A673 (cell line): ENCODE measurements at regions not wholly inside any gene's neighbourhood (a gene's known extent, or its start where the extent isn't known, plus 50 kb on each side); places are given as distances from the start of the nearest gene placed in this dataset.
"Not testable (repeated sequence)": the region's sequence is repeated elsewhere in the genome, so short reads cannot be mapped to it uniquely, and the experiment has no call there.

Experiments used
- BruUV-seq: library from RNA; stranded (reverse); fragments of 400-500 nt; replicated peaks from 2 replicates; lab custom pipeline; 2021; lab: Mats Ljungman, UMichigan
- CTCF ChIA-PET: fragments of 300-600 bp; sonication (Branson Sonifier 250); formaldehyde crosslinking; loops from one replicate; lab custom pipeline; 2022; ENCODE audit warnings: antibody characterized with exemption; lab: Charles Lee
- POLR2A ChIA-PET: fragments of 300-600 bp; sonication (Branson Sonifier 250); formaldehyde crosslinking; loops from one replicate; lab custom pipeline; 2022; ENCODE audit warnings: antibody characterized with exemption; ENCODE audit not compliant: low non-redundant PET; lab: Charles Lee
- DNase-seq: peaks from one replicate; pipeline ENCODE4 v3.0.0-alpha.2; 2015; ENCODE audit warnings: low spot score
- H3K27ac ChIP-seq: fragments of 200-600 bp; sonication (generic); 2 replicates; pipeline ENCODE4 v1.5.1; 2016; ENCODE audit warnings: mixed run types, low read depth, mild to moderate bottlenecking, mixed read lengths, antibody characterized with exemption, low read length; ENCODE audit not compliant: poor library complexity, severe bottlenecking
- H3K27me3 ChIP-seq: fragments of 200-600 bp; sonication (generic); replicated peaks from 2 replicates; pipeline ENCODE4 v1.6.1; 2017; ENCODE audit warnings: mixed run types, low read depth, mild to moderate bottlenecking, mixed read lengths, antibody characterized with exemption, low read length; ENCODE audit not compliant: insufficient read depth, poor library complexity
- H3K36me3 ChIP-seq: fragments of 200-600 bp; sonication (generic); 2 replicates; pipeline ENCODE4 v1.6.1; 2016; ENCODE audit warnings: mixed run types, mild to moderate bottlenecking, mixed read lengths, antibody characterized with exemption, low read length; ENCODE audit not compliant: insufficient read depth, poor library complexity, severe bottlenecking
- H3K4me1 ChIP-seq: fragments of 200-600 bp; sonication (generic); 2 replicates; pipeline ENCODE4 v1.6.1; 2017; ENCODE audit warnings: mixed run types, mild to moderate bottlenecking, mixed read lengths, antibody characterized with exemption, low read length; ENCODE audit not compliant: insufficient read depth, poor library complexity, severe bottlenecking
- H3K4me3 ChIP-seq: fragments of 200-600 bp; sonication (generic); 2 replicates; pipeline ENCODE4 v1.5.1; 2016; ENCODE audit warnings: low read depth, mixed run types, mild to moderate bottlenecking, mixed read lengths, low read length; ENCODE audit not compliant: poor library complexity, severe bottlenecking
- H3K9me3 ChIP-seq: fragments of 200-600 bp; sonication (generic); 2 replicates; pipeline ENCODE4 v1.6.1; 2016; ENCODE audit warnings: mixed run types, low read depth, mild to moderate bottlenecking, mixed read lengths, antibody characterized with exemption, low read length; ENCODE audit not compliant: poor library complexity, severe bottlenecking
- CTCF ChIP-seq: fragments of 300-800, 200-600 bp; sonication (generic); conservative IDR thresholded peaks from 2 replicates; pipeline ENCODE4 v1.5.1; 2017; ENCODE audit warnings: low read depth, mild to moderate bottlenecking, antibody characterized with exemption, low read length, moderate library complexity, mixed read lengths
- EZH2 ChIP-seq: fragments of 200-600 bp; sonication (generic); IDR thresholded peaks from 2 replicates; pipeline ENCODE4 v1.6.1; 2017; ENCODE audit warnings: borderline replicate concordance, low read depth, mild to moderate bottlenecking, mixed read lengths, antibody characterized with exemption, low read length; ENCODE audit not compliant: poor library complexity, severe bottlenecking
- intact Hi-C: fragments of 100-400 bp; cut with micrococcal nuclease; formaldehyde crosslinking; loops from one replicate; pipeline ENCODE4 v1.10.0; 2022; ENCODE audit not compliant: unreplicated experiment

- peaks cover 5% of the 10 kb centered on the region for H3K27me3 ChIP-seq
- ChIA-PET POLR2A (no interaction called here), CTCF (no interaction called here)
- no peaks in the 10 kb centered on the region for H3K36me3 ChIP-seq
- no peaks in the 10 kb centered on the region for H3K9me3 ChIP-seq
- no TSS peak for BruUV-seq
- no peak overlapping the region for H3K4me3 ChIP-seq
- no peak for DNase-seq
- H3K4me1 ChIP-seq = no peaks in the 10 kb centered on the region
- intact Hi-C loops = no loop called here
- H3K27ac ChIP-seq = no peak overlapping the region
- TF ChIP-seq CTCF = no peak
- no peak for TF ChIP-seq EZH2
These were observed 238.1 kb upstream of the SEL1L start for GRCh38 chr14:81771651-81772275.

GRCh38 chr14:81772381-81772780 is 238.7 kb upstream of the SEL1L start:
- no TSS peak for BruUV-seq
- Histone ChIP-seq H3K9me3 (no peaks in the 10 kb centered on the region), H3K4me1 (no peaks in the 10 kb centered on the region), H3K27me3 (peaks cover 7% of the 10 kb centered on the region), H3K36me3 (no peaks in the 10 kb centered on the region), H3K4me3 (no peak overlapping the region), H3K27ac (no peak overlapping the region)
- intact Hi-C loops = no loop called here
- POLR2A ChIA-PET = no interaction called here
- no peak for TF ChIP-seq EZH2
- no peak for TF ChIP-seq CTCF
- no peak for DNase-seq
- CTCF ChIA-PET = no interaction called here

GRCh38 chr14:81776531-81776930 is 242.9 kb upstream of the SEL1L start:
- Histone ChIP-seq H3K27me3 (peaks cover 7% of the 10 kb centered on the region), H3K36me3 (no peaks in the 10 kb centered on the region), H3K4me3 (no peak overlapping the region), H3K9me3 (no peaks in the 10 kb centered on the region), H3K27ac (no peak overlapping the region), H3K4me1 (no peaks in the 10 kb centered on the region)
- intact Hi-C loops = no loop called here
- TF ChIP-seq CTCF = no peak
- TF ChIP-seq EZH2 = no peak
- BruUV-seq = no TSS peak
- ChIA-PET CTCF (no interaction called here), POLR2A (no interaction called here)
- no peak for DNase-seq

- H3K27me3 ChIP-seq, H3K36me3 ChIP-seq, H3K4me1 ChIP-seq, H3K9me3 ChIP-seq, BruUV-seq, POLR2A ChIA-PET, CTCF ChIA-PET, DNase-seq, intact Hi-C loops, H3K4me3 ChIP-seq, H3K27ac ChIP-seq: not testable (repeated sequence)
These were observed 248.1 kb upstream of the SEL1L start for GRCh38 chr14:81781798-81782197.
